MM.1S (cell line): ENCODE measurements at regions not wholly inside any gene's neighbourhood (a gene's known extent, or its start where the extent isn't known, plus 50 kb on each side); places are given as distances from the start of the nearest gene placed in this dataset.

Source experiments
- EZH2 ChIP-seq: fragments of 300-600 bp; sonication (generic); optimal IDR thresholded peaks from 2 replicates; pipeline ENCODE3; 2017; ENCODE audit warnings: low read depth, mild to moderate bottlenecking, antibody characterized with exemption, low read length, mixed read lengths
- EZH2phosphoT487 ChIP-seq: fragments of 300-600 bp; sonication (generic); IDR thresholded peaks from 2 replicates; pipeline ENCODE4 v1.6.1; 2018; ENCODE audit warnings: antibody characterized with exemption, low read length
- TF ChIP-seq, protein P1 (sequence below): fragments of 300-600 bp; sonication (generic); IDR thresholded peaks from 2 replicates; pipeline ENCODE4 v1.5.1; 2016; ENCODE audit warnings: antibody characterized with exemption, low read length, mixed read lengths

GRCh38 chr11:19599681-19600080, 113.0 kb upstream of the NAV2 start:
- TF ChIP-seq EZH2phosphoT487 = no peak
- TF ChIP-seq, protein P1, sequence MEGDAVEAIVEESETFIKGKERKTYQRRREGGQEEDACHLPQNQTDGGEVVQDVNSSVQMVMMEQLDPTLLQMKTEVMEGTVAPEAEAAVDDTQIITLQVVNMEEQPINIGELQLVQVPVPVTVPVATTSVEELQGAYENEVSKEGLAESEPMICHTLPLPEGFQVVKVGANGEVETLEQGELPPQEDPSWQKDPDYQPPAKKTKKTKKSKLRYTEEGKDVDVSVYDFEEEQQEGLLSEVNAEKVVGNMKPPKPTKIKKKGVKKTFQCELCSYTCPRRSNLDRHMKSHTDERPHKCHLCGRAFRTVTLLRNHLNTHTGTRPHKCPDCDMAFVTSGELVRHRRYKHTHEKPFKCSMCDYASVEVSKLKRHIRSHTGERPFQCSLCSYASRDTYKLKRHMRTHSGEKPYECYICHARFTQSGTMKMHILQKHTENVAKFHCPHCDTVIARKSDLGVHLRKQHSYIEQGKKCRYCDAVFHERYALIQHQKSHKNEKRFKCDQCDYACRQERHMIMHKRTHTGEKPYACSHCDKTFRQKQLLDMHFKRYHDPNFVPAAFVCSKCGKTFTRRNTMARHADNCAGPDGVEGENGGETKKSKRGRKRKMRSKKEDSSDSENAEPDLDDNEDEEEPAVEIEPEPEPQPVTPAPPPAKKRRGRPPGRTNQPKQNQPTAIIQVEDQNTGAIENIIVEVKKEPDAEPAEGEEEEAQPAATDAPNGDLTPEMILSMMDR = no peak
- TF ChIP-seq EZH2 = no peak
